Hepatocyte (in vitro differentiated cells): ENCODE measurements at regions not wholly inside any gene's neighbourhood (a gene's known extent, or its start where the extent isn't known, plus 50 kb on each side); places are given as distances from the start of the nearest gene placed in this dataset.

Experiments
- CTCF ChIP-seq: fragments of 200-600 bp; sonication (generic); IDR thresholded peaks from 2 replicates; pipeline ENCODE4 v1.5.1; 2016; ENCODE audit warnings: antibody characterized with exemption, mild to moderate bottlenecking; ENCODE audit not compliant: poor library complexity
- EZH2phosphoT487 ChIP-seq: fragments of 200-600 bp; sonication (generic); IDR thresholded peaks from one replicate; pipeline ENCODE4 v1.6.1; 2018; ENCODE audit warnings: antibody characterized with exemption, mild to moderate bottlenecking, low read depth, moderate library complexity; ENCODE audit not compliant: unreplicated experiment, severe bottlenecking

- TF ChIP-seq CTCF (no peak), EZH2phosphoT487 (no peak)
These were observed 272.6 kb upstream of the SLC14A2 start for GRCh38 chr18:45342653-45343052.
